ENCODE measurements at regions not wholly inside any gene's neighbourhood (a gene's known extent, or its start where the extent isn't known, plus 50 kb on each side); places are given as distances from the start of the nearest gene placed in this dataset.

DNA sequence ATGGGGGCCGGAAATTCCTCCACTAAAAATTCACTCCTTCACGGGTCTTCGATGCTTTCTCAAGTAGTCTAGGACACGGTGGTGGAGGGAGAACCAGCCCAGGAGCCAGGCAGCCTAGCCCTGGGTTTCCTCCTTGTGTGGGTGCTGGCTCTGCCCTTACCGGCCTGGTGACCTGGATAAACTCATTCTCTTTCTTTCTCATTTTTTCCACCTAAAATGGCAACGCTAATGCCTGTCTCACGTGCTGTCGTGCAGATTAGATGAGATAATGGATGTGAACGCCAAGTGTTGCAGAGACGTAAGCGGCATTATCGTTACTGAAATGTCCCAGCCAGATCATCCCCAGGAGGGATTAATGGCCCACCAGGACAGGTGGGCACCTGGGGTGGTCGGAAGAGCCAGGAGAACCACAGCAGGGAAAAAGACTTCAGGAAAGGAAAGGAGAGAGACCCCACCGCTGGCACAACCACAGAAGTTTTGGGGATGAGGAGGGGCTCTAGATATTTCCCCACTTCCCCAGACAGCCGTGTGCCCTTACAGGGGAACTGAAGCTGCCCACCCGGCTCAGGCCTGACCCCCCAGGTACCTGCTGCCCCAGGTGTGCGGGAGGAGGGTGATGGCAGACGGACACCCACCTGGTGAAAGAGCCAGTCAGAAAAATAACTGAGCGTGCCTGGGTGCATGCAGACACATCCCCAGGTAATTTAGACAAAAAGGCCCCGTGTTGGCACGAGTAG, 100.8 kb upstream of the ASAP2 start:
- no peak for DNase-seq (ENCODE audit: low read depth)

DNA sequence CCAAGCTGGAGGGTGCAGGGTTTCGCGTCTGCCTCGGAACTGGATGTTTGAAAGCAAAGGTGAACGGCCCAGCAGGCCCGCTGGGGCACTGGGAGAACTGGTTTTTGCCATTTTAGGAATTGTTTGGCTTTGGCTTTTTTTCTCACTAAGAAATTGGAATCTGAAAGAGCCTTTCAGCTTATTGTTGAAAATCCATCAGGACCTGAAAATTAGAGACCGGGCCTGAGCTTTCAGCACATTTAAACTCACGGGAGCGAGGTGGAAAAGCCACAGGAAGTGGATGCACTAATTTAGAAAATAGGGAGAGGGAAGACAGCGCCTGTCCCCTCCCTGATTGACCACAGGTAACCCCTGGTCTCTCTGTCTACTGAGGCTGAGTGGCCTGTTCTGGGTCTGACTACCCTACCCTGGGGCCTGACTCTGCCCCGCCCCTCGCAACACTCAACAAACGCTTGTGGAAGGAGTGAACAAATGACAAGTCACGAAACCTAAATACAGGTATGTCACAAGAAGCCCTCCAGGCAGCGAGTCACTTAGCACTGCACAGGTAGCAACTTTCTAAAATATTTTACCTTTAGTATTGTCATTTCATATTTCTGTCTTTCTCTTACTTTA, 100.3 kb upstream of the MBOAT2 start:
- DNase-seq (ENCODE audit: low read depth): no peak

DNA sequence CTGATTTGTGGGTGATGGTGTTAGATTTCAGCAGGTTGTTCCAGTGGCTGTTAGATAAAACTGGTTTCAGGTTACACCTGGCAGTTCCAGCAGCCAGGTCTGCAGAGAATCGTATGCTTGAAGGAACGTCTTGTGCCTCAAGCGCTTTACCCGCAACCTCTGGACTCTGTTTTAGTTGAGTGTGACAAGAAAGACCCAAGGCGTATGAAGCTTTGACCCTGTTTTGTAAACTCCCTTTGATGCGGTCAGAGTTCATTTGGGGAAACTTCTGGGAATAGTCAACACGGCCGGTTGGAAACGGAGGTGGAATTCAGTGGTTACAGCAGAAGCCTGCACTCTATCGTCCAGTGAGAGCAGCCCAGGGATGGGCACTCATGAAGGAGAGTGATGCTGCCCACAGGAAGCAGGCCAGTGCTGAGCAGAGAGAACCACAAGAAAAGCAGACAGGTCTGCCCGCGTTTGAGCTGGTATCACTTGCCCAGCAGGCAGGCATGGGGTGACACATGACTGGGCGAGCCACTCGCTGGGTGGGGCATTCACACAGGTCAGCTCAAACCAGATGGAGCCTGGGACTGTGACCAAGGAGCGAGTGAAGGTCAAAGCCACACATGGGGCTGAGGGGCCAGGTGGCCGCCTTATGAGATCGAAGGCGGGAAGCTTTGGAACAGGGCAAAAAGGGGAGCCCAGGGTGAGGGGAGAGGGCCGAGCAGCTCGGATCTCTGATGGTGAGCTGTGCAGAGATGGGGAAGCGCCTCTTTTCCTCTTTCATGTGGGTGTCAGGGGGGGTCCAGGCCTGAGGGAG, 99.6 kb upstream of the MBOAT2 start:
- no peak for DNase-seq (ENCODE audit: low read depth)

DNA sequence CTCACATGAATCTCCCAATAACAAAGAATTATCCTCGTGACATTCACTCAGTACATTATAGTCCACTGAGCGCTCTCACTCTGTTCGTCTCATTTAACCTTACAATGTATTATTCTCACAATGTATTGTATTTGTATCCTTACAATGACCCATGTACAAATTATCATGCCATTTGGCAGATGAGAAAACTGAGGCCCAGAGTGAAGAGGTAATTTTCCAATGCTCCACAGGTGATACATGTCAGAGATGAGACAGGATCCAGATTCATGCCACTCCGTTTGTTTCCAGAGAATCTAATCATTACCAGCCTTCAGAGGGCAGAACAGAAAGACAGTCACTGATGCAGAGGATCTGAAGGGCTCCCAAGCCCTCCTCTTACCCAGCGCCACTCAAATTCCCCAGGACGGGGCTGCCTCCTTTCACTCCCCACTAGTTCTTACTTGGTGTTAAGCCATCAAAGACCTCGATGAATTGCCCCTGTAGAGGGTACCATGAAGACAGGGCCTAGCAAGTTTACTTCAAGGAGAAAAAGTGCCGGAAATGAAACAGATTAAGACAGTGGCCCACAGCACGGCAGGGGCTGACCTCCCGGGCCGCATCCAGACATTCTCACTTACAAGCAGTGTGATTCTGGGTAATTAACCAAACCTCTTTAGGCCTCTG, 98.4 kb upstream of the MBOAT2 start:
- DNase-seq (ENCODE audit: low read depth): no peak

DNA sequence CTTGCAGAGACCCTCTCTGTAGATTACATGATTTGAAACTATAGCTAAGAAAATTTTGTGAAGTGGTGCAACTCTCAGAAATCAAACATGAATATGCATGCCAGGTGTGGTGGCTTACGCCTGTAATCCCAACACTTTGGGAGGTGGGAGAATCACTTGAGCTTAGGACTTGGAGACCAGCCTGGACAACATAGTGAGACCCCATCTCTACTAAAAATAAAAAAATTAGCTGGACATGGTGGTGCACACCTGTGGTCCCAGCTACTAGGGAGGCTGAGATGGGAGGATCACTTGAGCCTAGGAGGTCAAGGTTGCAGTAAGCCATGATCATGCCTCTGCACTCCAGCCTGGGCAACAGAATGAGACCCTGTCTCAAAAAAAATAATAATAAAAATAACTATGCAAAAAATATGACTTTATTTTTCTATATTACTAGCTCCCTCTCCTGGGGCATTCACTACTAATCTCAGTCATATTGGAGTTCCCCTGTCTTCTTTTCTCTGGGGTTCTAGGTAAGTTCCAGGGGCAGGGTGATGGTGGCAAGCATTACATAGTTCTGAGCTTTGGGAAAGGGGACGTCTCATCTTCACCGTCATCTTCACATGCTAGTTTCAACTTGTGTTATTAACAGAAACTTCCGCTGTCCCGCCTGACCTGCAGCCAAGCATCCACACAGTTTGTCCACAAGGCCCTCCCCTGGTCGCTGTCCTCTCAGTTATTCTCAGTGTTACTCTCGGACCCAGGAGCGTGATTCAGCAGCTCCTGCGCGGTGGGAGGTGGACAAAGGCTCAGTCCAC, 96.8 kb upstream of the MBOAT2 start:
- DNase-seq (ENCODE audit: low read depth): no peak

DNA sequence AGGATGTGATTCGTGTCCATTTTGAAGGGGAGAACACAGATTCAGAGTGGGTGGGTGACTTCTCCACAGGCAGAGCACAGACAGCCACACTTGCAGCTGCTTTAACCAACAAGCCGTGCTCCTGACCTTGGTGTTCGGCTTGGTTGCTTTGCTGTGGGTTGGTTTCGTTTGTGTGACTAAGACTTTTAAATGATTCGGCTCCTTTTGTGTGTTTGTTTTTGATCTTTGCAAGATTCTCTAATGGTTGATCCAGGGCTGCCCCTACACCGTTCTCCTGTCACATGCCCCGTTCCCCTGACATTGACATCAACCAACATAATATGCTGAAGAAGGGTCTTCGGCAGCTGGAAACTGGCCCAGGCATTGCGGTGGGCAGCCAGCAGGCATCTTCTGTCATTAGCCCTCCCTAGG, 95.9 kb upstream of the MBOAT2 start:
- DNase-seq (ENCODE audit: low read depth): no peak

DNA sequence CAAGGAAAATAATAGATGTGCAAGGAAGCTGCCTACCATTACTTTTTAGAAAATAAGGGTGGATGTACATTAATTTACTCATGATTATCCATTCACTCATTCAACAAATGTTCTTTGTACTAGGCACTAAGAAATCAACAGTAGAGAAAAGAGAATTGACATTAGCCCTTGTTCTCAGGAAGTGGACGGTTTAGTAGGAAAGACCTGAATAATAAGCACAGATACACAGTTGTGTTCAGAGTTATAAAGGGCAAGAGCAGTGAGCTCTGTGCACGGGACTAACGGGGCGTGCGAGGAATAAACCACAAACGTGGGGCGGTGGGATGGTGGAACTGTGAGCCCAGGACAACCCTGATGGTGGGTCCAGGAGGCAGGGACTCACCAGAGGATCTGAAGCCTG, 94.4 kb upstream of the MBOAT2 start:
- DNase-seq (ENCODE audit: low read depth): no peak

DNA sequence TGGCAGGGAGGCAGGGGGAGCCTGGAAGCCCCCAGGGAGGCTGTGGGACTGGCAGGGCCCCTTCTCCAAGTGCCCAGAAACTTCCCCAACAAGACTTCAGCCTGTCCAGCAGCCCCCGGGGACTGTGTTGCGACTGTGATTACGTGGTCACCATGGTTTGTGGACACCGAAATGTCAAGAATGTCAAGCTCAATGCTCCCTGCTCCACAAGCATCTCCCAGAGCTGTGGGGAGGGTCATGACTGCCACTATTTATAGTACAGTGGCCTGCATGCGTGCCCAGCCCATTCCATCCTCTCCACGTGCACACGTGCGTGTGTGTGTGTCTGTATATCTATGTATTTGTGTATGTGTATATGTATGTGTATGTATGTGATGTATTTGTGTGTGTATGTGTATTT, 93.8 kb upstream of the MBOAT2 start:
- DNase-seq (ENCODE audit: low read depth): no peak

DNA sequence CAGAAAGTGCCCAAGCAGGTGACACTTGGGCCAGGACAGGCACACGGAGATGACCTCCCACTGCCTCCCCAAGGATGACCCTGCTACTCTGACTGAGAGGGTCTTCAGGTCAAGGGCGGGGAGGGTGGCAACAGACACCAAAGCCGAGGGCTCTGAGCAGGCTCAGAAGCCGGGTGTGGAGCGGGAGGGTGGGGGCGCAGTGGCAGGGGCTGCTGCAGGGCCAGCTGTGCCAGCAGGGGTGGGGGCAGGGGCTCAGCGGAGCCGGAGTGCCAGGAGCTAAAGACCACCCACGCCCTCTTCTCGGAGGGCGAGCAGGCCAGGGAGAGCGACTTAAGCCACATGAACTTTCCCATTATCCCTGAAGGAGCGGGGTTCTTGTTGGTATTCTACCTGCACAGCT, 93.3 kb upstream of the MBOAT2 start:
- DNase-seq (ENCODE audit: low read depth): no peak

DNA sequence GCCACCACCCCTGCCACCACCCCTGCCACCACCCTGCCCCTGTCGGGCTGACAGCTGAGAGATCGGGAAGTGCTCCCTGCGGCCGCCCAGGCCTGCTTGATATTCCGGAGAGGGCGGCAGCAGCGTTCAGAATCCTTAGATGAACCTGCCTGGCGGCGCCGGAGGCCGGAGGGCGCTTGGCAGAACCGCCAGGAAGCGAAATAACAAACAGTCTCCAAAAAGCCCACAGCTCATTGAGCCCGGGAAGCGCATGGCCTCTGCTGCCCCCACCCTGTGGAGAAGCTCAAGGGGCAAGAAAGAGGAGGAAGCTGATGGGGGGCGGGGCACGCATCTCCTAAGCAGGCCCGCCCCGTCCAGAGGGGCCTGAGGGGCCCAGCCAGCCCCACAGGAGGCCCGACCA, 92.2 kb upstream of the MBOAT2 start:
- DNase-seq (ENCODE audit: low read depth): no peak

DNA sequence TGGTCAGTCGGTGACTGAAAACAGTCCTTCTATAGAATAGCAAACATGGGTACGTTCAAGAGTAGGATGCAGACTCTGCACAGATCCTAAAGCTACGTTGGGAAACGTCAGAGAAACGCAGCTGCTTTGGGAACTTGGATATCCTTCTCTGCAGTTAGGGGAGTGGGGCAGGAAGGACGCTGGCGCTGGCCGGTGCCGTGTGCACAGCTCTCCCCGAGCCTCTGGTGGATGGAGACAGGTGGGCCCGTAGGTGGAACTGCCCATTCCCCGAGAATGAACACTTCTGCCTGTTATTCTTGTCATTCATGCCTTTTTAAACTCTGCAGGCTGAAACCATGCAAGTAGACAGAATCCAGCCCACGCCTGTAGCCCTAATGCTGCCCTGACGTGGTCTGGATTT, 91.7 kb upstream of the MBOAT2 start:
- no peak for DNase-seq (ENCODE audit: low read depth)

DNA sequence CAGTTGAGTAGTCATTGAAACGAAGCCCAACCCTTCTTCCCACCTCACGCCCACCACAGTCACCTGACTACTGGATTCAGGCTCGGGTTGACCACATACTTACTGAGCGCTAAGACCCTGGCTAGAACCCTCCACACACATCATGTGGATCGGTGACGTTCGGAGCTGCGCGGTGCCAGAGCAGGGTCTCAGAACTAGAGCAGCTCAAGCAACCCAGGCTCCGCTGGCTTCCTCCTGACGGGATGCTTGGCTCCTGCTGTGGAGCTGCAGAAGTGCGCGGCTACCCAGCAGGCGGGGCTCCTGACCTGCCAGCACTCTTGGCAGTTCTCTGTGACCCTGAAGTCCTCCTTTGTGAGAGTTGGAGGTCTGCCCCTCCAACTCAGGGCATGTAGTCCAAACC, 90.6 kb upstream of the MBOAT2 start:
- DNase-seq (ENCODE audit: low read depth): no peak

DNA sequence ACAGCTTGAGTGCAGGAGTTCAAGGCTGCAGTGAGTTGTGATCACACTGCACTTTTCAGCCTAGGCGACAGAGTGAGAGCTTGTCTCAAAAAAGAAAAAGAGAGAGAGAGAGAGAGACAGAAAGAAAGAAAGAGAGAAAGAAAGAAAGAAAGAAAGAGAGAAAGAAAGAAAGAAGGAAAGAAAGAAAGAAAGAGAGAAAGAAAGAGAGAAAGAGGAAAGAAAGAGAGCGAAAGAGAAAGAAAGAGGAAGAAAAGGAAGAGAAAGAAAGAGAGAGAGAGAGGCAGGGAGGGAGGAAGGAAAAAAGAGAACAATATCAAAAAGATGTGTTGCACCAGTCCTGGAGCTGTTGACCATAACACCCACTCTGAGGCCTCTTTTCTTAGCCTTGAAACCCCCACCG, 89.8 kb upstream of the MBOAT2 start:
- DNase-seq (ENCODE audit: low read depth): no peak

DNA sequence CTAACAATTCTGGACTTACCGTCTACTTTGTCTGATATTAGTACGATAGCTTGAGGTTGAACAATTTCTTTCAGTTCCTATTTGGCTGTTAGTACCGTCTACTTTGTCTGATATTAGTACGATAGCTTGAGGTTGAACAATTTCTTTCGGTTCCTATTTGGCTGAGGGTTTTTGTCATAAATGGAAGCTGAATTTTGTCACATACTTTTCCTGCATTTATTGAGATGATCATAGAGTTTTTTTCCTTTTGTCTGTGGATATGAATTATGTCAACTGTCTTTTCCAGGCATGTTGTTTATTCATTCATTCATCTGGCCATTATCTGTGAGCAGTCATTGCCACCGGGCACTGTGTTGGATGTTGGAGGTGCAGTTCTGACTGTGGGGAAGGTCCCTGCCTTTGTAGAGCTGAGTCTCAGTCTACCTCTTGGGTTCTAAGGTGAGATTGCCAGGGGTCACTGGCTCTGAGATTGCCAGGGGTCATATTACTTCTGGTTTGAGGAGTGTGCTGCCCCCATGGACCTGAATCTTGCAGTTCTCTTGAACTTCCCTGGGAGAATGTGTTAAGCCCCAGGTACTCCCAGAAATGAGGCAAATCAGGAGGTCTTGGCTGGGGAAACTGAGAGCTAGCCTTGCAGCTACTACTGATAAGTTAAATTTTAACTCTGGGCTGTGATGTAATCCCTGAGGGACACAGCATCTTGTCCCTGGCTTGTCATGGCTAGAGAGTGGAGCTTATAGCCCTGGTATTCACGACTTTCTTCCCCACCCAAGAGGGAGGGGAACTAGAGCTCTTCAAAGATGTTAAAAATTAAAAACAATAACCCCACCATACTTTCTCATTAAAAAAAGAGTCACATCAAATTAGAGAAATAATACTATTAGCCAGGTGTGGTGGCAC, 89.1 kb upstream of the MBOAT2 start:
- DNase-seq (ENCODE audit: low read depth): no peak

DNA sequence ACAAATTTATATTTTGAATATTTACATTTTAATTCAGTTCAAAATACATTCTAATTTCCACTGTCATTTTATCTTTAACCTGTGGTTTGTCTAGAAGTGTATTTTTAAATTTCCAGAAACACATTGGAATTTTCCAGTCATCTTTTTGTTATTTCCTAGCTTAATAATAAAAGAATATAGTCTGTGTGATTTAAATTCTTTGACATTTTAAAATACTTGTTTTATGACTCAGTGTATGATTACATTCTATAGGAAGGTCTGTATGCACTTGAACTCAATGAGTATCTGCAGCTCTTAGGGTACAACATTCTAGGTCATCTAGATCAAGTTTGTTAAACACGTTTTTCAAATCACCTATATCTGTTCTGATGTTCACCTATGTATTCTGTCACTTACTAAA, 88.3 kb upstream of the MBOAT2 start:
- no peak for DNase-seq (ENCODE audit: low read depth)

DNA sequence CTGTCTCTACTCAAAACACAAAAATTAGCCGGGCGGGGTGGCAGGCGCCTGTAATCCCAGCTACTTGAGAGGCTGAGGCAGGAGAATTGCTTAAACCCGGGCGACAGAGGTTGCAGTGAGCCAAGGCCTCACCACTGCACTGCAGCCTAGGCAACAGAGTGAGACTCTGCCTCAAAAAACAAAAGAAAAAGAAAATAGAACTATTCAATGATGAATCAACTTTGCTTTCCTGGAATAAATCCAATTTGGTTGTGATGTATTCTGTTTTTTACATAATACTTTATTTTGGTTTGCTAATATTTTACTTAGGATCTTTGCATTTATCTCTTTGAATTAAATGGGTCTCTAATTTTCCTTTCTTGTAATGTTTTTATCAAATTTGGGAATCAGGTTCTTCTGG, 86.3 kb upstream of the MBOAT2 start:
- no peak for DNase-seq (ENCODE audit: low read depth)

DNA sequence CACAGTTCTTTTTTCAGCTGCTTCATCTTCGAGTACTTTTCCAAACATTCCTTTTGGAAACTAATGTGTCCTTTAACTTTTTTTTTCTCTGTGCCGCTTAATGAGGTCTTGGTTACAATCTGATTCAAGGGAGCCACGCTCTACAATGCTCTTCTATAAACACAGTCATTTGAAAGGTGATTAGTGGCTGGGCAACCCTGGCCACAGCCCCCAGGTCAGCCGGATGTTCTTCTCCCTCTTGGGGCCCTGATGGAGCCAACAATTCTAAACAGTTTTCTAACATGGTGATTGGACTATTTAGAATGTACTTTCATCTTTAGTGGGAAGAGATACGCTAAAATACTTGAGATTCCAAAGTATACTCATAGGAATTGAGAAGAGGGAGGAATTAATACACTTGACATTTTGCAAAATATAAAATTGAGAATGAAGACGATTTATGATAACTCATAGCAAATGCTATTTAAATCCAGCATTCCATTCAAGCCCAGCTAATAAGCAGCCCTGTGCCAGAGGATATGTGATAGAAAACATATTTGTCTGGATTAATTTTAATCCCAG, 83.7 kb upstream of the MBOAT2 start:
- no peak for DNase-seq (ENCODE audit: low read depth)

DNA sequence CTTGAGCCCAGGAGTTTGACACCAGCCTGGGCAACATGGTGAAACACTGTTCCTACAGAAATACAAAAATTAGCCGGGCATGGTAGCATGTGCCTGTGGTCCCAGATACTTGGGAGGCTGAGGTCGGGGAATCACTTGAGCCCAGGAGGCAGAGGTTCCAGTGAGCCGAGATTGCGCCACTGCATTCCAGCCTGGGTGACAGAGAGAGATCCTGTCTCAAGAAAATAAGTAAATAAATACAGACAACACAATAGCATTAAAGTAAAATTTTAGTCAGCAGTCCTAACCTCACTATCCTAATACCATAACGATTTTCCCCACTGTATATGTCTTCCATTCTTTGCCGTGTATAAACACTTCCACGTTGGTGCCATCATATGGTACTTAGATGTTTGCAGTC, 83.0 kb upstream of the MBOAT2 start:
- DNase-seq (ENCODE audit: low read depth): no peak

DNA sequence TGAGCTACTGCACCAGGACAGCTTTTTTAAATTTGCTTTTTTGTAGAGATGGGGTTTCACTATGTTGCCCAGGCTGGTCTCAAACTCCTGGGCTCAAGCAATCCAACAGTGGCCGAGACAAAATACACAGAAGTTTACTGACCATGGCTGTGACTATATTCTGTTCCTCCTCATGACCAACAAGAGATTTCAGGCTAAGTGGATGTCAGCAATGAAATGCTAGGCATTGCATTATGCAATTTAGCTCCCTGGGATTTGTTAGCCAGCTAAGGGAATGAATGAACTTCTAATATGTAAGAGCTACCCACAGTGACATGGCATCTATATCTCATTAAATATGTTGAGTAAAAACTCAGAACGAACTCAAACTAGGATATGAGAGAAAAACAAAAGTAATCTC, 81.9 kb upstream of the MBOAT2 start:
- DNase-seq (ENCODE audit: low read depth): no peak

DNA sequence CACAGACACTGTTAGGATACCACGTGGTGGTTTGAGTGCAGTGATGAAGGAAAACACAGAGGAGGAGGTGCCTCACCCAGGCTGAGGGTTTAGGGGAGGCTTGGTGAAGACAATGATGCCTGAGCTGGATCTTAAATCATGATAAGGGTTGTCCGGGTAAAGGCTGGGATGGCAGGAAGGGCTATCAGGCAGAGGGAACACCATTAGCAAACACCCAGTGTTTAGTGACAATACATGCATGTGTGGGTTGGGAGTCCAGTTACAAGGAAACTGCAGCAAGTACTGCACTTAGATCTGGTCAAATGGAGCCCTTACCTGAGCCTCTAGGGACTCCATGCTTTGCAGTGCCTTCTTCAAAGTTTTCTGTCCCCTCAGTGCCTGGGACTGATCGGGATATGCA, 79.8 kb upstream of the MBOAT2 start:
- no peak for DNase-seq (ENCODE audit: low read depth)

DNA sequence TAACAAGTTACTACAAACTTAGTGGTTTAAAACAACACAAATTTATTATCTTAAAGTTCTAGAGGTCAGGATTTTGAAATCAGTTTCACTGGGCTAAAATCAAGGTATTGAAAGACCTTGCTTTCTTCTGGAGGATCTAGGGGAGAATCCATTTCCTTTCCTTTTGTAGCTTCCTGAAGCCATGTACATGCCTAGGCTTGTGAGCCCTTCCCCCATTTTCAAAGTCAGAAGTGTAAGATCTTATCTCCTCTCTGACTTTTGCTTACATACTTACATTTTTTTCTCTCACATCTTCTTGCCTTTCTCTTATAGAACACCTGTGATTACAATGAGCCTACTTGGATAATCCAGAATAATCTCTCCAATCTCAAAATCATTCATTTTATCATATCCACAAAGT, 78.7 kb upstream of the MBOAT2 start:
- no peak for DNase-seq (ENCODE audit: low read depth)

All from activated T-cell treated with anti-CD3 and anti-CD28 coated beads for 1 hour (primary cell).